IMR-90 (cell line): ENCODE measurements at regions not wholly inside any gene's neighbourhood (a gene's known extent, or its start where the extent isn't known, plus 50 kb on each side); places are given as distances from the start of the nearest gene placed in this dataset.

ENCODE experiments used
- ATAC-seq: fragments of 200-7000 bp; cut with Tn5 transposase; 2 replicates; pipeline ENCODE4 v1.9.1; 2020; ENCODE audit warnings: low read depth, mild to moderate bottlenecking, moderate library complexity
- BruUV-seq: library from RNA; stranded (reverse); fragments of 400-500 nt; replicated peaks from 2 replicates; lab custom pipeline; 2021; lab: Mats Ljungman, UMichigan
- CTCF ChIA-PET: fragments of 300-600 bp; formaldehyde crosslinking; extraction: SDS; loops from one replicate; lab custom pipeline; 2021; ENCODE audit warnings: antibody characterized with exemption; lab: Yijun Ruan, JAX
- POLR2A ChIA-PET: fragments of 300-600 bp; sonication (Branson Sonifier 250); formaldehyde crosslinking; loops from one replicate; lab custom pipeline; 2022; ENCODE audit warnings: antibody characterized with exemption; ENCODE audit not compliant: unreplicated experiment; lab: Charles Lee
- DNase-seq: peaks from one replicate; pipeline ENCODE4 v3.0.0; 2013
- H2AFZ ChIP-seq: replicated peaks from 2 replicates; pipeline ENCODE3; 2013; ENCODE audit warnings: low read length, mild to moderate bottlenecking; ENCODE audit not compliant: poor library complexity
- H2AK5ac ChIP-seq: 2 replicates; pipeline ENCODE4 v1.6.1; 2013; ENCODE audit warnings: low read depth, low read length, inconsistent platforms
- H2AK9ac ChIP-seq: replicated peaks from 2 replicates; pipeline ENCODE3; 2013; ENCODE audit warnings: mild to moderate bottlenecking, low read depth, low read length, moderate library complexity; ENCODE audit not compliant: poor library complexity
- H2BK120ac ChIP-seq: 2 replicates; pipeline ENCODE4 v1.6.1; 2013; ENCODE audit warnings: low read depth, low read length, inconsistent platforms
- H2BK15ac ChIP-seq: 3 replicates; pipeline ENCODE4 v1.6.1; 2013; ENCODE audit warnings: low read depth, low read length, inconsistent platforms
- H2BK20ac ChIP-seq: 2 replicates; pipeline ENCODE4 v1.6.1; 2013; ENCODE audit warnings: low read depth, mild to moderate bottlenecking, inconsistent platforms, low read length, moderate library complexity
- H2BK5ac ChIP-seq: 2 replicates; pipeline ENCODE4 v1.6.1; 2013; ENCODE audit warnings: mild to moderate bottlenecking, low read depth, low read length, inconsistent platforms; ENCODE audit not compliant: poor library complexity, severe bottlenecking
- H3K14ac ChIP-seq: replicated peaks from 2 replicates; pipeline ENCODE4 v1.6.1; 2013; ENCODE audit warnings: low read depth, low read length, inconsistent platforms
- H3K18ac ChIP-seq: 2 replicates; pipeline ENCODE4 v1.6.1; 2013; ENCODE audit warnings: low read depth, low read length, control low read depth
- H3K23ac ChIP-seq: 2 replicates; pipeline ENCODE4 v1.6.1; 2013; ENCODE audit warnings: low read depth, low read length, inconsistent platforms
- H3K27ac ChIP-seq: 2 replicates; pipeline ENCODE4 v1.5.1; 2013; ENCODE audit warnings: mild to moderate bottlenecking, control low read depth, low read length; ENCODE audit not compliant: insufficient read depth
- H3K27me3 ChIP-seq: 2 replicates; pipeline ENCODE4 v1.6.1; 2013; ENCODE audit warnings: low read length; ENCODE audit not compliant: control insufficient read depth, insufficient read depth
- H3K36me3 ChIP-seq: 2 replicates; pipeline ENCODE4 v1.6.1; 2013; ENCODE audit warnings: low read length, mixed read lengths; ENCODE audit not compliant: control insufficient read depth, insufficient read depth
- H3K4ac ChIP-seq: 2 replicates; pipeline ENCODE4 v1.6.1; 2013; ENCODE audit warnings: low read depth, low read length, inconsistent platforms
- H3K4me1 ChIP-seq: 2 replicates; pipeline ENCODE4 v1.6.1; 2013; ENCODE audit warnings: low read length, mixed read lengths; ENCODE audit not compliant: control insufficient read depth, insufficient read depth
- H3K4me2 ChIP-seq: 2 replicates; pipeline ENCODE4 v1.6.1; 2013; ENCODE audit warnings: low read depth, mild to moderate bottlenecking, control low read depth, low read length, moderate library complexity
- H3K4me3 ChIP-seq: 2 replicates; pipeline ENCODE4 v1.5.1; 2013; ENCODE audit warnings: low read depth, mild to moderate bottlenecking, control low read depth, low read length, moderate library complexity; ENCODE audit not compliant: insufficient read depth
- H3K56ac ChIP-seq: 2 replicates; pipeline ENCODE4 v1.6.1; 2013; ENCODE audit warnings: low read length, inconsistent platforms; ENCODE audit not compliant: insufficient read depth; ENCODE audit errors: extremely low read depth
- H3K79me1 ChIP-seq, 2 experiments: 2 replicates each; pipeline ENCODE4 v1.6.1; 2013; ENCODE audit warnings: low read length in 2 of 2, inconsistent platforms in 1 of 2, low read depth in 1 of 2
- H3K9ac ChIP-seq: 2 replicates; pipeline ENCODE4 v1.6.1; 2013; ENCODE audit warnings: low read depth, low read length, control low read depth
- H3K9me1 ChIP-seq: 2 replicates; pipeline ENCODE4 v1.6.1; 2013; ENCODE audit warnings: low read length, inconsistent platforms; ENCODE audit not compliant: insufficient read depth
- H3K9me3 ChIP-seq: 2 replicates; pipeline ENCODE4 v1.6.1; 2013; ENCODE audit warnings: low read length; ENCODE audit not compliant: control insufficient read depth, insufficient read depth
- H4K20me1 ChIP-seq: 2 replicates; pipeline ENCODE4 v1.6.1; 2013; ENCODE audit warnings: low read length, inconsistent platforms; ENCODE audit not compliant: insufficient read depth
- H4K5ac ChIP-seq: 2 replicates; pipeline ENCODE4 v1.6.1; 2013; ENCODE audit warnings: mild to moderate bottlenecking, low read depth, low read length, control low read depth
- H4K8ac ChIP-seq, 2 experiments: 2 replicates each; pipeline ENCODE4 v1.6.1; 2013; ENCODE audit warnings: low read depth in 2 of 2, low read length in 2 of 2, control low read depth in 1 of 2, inconsistent platforms in 1 of 2
- H4K91ac ChIP-seq: 2 replicates; pipeline ENCODE4 v1.6.1; 2013; ENCODE audit warnings: low read depth, low read length, inconsistent platforms; ENCODE audit not compliant: insufficient read depth
- BHLHE40 ChIP-seq: fragments of 150-350 bp; IDR thresholded peaks from 2 replicates; pipeline ENCODE4 v1.6.1; 2016; ENCODE audit warnings: mild to moderate bottlenecking, low read depth, low read length
- CEBPB ChIP-seq: IDR thresholded peaks from 2 replicates; pipeline ENCODE4 v1.6.1; 2012; ENCODE audit warnings: low read depth, low read length, improper control_type of control experiment
- FOS ChIP-seq: fragments of 150-350 bp; IDR thresholded peaks from 2 replicates; pipeline ENCODE4 v1.6.1; 2016; ENCODE audit warnings: low read depth, low read length
- MAFK ChIP-seq: IDR thresholded peaks from 2 replicates; pipeline ENCODE4 v1.6.1; 2012; ENCODE audit warnings: low read depth, low read length, improper control_type of control experiment
- MAZ ChIP-seq: IDR thresholded peaks from 2 replicates; pipeline ENCODE4 v1.6.1; 2012; ENCODE audit warnings: low read depth, mild to moderate bottlenecking, low read length, improper control_type of control experiment, moderate library complexity, borderline replicate concordance
- MXI1 ChIP-seq: IDR thresholded peaks from 2 replicates; pipeline ENCODE4 v1.6.1; 2012; ENCODE audit warnings: low read depth, mild to moderate bottlenecking, low read length, moderate library complexity, borderline replicate concordance
- NFE2L2 ChIP-seq: fragments of 150-350 bp; IDR thresholded peaks from 2 replicates; pipeline ENCODE4 v1.6.1; 2016; ENCODE audit warnings: low read depth, mild to moderate bottlenecking, low read length
- RAD21 ChIP-seq: IDR thresholded peaks from 2 replicates; pipeline ENCODE4 v1.6.1; 2012; ENCODE audit warnings: low read length, improper control_type of control experiment
- RCOR1 ChIP-seq: IDR thresholded peaks from 2 replicates; pipeline ENCODE4 v1.6.1; 2012; ENCODE audit warnings: mild to moderate bottlenecking, low read length, improper control_type of control experiment; ENCODE audit not compliant: insufficient replicate concordance
- RFX5 ChIP-seq: IDR thresholded peaks from 2 replicates; pipeline ENCODE4 v1.8.0; 2012; ENCODE audit warnings: low read depth, mild to moderate bottlenecking, low read length, moderate library complexity
- USF2 ChIP-seq: fragments of 150-350 bp; IDR thresholded peaks from 2 replicates; pipeline ENCODE4 v1.6.1; 2017; ENCODE audit warnings: mild to moderate bottlenecking, antibody characterized with exemption, low read length, low read depth
- WGBS, 2 experiments: methylation state at CpG; one replicate each; pipeline versions ENCODE4 v1.1.5 to v1.1.7; 2013; ENCODE audit warnings: missing lambda C conversion rate in 2 of 2; ENCODE audit not compliant: insufficient read length in 1 of 2; ENCODE audit errors: extremely low coverage in 2 of 2; 5-methylcytosine and 5-hydroxymethylcytosine counted together
- dilution Hi-C: fragments of 300-500 bp; cut with HindIII; formaldehyde crosslinking; loops from one replicate; pipeline ENCODE4 v1.14.3; 2018; ENCODE audit warnings: low sequenced_read_pairs; ENCODE audit not compliant: unreplicated experiment
- in situ Hi-C: fragments of 300-500 bp; cut with MboI; formaldehyde crosslinking; loops from 3 replicates; pipeline ENCODE4 v1.14.3; 2019; ENCODE audit warnings: low sequenced_read_pairs, inconsistent platforms, mixed read lengths
- intact Hi-C: fragments of 100-400 bp; cut with micrococcal nuclease; formaldehyde crosslinking; loops from 2 replicates; pipeline ENCODE4 v1.10.0; 2022

GRCh38 chr5:158643840-158644239, 455.9 kb downstream of the EBF1 start:
- WGBS, 2 experiments, result no CpG with 5 or more reads among the region's 1 CpG
- DNase-seq (no peak), ATAC-seq (no peak)
- intact Hi-C loops, result no loop called here
- H2AK5ac ChIP-seq, result no peak overlapping the region
- H3K4me2 ChIP-seq, result no peak overlapping the region
- H3K18ac ChIP-seq, result no peak overlapping the region
- H4K5ac ChIP-seq, result no peak overlapping the region
- H3K56ac ChIP-seq, result no peak overlapping the region
- ChIA-PET POLR2A (no interaction called here), CTCF (no interaction called here)
- no peak overlapping the region for H2AK9ac ChIP-seq
- no peak overlapping the region for H2AFZ ChIP-seq
- BruUV-seq, result no TSS peak
- no peaks in the 10 kb centered on the region for H3K9me1 ChIP-seq
- no peaks in the 10 kb centered on the region for H4K20me1 ChIP-seq
- no peak overlapping the region for H3K27ac ChIP-seq
- no peaks in the 10 kb centered on the region for H3K27me3 ChIP-seq
- no peak overlapping the region for H3K23ac ChIP-seq
- no peak overlapping the region for H3K4ac ChIP-seq
- no peak overlapping the region for H2BK120ac ChIP-seq
- H3K4me3 ChIP-seq, result no peak overlapping the region
- H3K14ac ChIP-seq, result no peak overlapping the region
- H2BK5ac ChIP-seq, result no peak overlapping the region
- no peaks in the 10 kb centered on the region for H3K79me1 ChIP-seq
- no peak overlapping the region for H4K91ac ChIP-seq
- H3K9ac ChIP-seq, result no peak overlapping the region
- H2BK20ac ChIP-seq, result no peak overlapping the region
- no peak for TF ChIP-seq USF2
- TF ChIP-seq RAD21, result no peak
- no peak for TF ChIP-seq CEBPB
- TF ChIP-seq BHLHE40, result no peak
- TF ChIP-seq RFX5, result no peak
- no peak for TF ChIP-seq RCOR1
- TF ChIP-seq FOS, result no peak
- no peak for TF ChIP-seq MXI1
- no peak for TF ChIP-seq NFE2L2
- no peak for TF ChIP-seq MAFK
- TF ChIP-seq MAZ, result no peak
- no peak overlapping the region for H4K8ac ChIP-seq
- dilution Hi-C loops, result no loop called here
- no peak overlapping the region for H2BK15ac ChIP-seq
- H3K4me1 ChIP-seq, result no peaks in the 10 kb centered on the region
- in situ Hi-C loops, result no loop called here
- H3K9me3 ChIP-seq, result no peaks in the 10 kb centered on the region
- no peaks in the 10 kb centered on the region for H3K36me3 ChIP-seq
